Body of pancreas (tissue), 4 donors: ENCODE measurements at regions not wholly inside any gene's neighbourhood (a gene's known extent, or its start where the extent isn't known, plus 50 kb on each side); places are given as distances from the start of the nearest gene placed in this dataset.

Experiments used
- POLR2A ChIP-seq, 3 donors: fragments of 450-650 bp; IDR thresholded peaks; one replicate each; pipeline ENCODE4 v1.6.1; 2016; ENCODE audit warnings: antibody characterized with exemption in 3 of 3, mild to moderate bottlenecking in 2 of 3
- TF ChIP-seq, protein P1 (sequence below), 7 experiments: fragments of 450-650 bp in 4 of 7; fragments of 200-600 bp in 3 of 7; sonication (generic) in 3 of 7; IDR thresholded peaks; one replicate each; pipeline ENCODE4 v1.5.1; 2016 to 2019; ENCODE audit warnings: antibody characterized with exemption in 7 of 7

DNA sequence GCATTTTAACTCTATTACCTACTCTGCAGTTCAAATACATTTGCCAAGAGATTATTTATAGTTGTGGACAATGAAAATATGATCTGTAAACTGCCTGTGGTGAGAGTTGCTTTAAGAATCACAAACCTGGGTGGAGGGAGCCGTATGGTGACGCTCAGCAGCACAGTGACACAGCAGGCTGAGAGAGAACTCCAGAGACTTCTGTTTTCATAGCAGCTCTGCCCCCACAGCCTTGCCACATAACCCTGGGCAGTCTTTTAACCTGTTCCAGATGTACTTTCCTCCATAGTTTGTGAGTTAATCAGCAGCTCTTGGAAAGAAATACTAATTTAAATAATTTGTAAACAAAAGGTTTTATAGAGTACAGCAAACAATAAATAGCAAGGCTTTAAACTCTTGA, 450.5 kb downstream of the ELAVL2 start:
- TF ChIP-seq, protein P1, sequence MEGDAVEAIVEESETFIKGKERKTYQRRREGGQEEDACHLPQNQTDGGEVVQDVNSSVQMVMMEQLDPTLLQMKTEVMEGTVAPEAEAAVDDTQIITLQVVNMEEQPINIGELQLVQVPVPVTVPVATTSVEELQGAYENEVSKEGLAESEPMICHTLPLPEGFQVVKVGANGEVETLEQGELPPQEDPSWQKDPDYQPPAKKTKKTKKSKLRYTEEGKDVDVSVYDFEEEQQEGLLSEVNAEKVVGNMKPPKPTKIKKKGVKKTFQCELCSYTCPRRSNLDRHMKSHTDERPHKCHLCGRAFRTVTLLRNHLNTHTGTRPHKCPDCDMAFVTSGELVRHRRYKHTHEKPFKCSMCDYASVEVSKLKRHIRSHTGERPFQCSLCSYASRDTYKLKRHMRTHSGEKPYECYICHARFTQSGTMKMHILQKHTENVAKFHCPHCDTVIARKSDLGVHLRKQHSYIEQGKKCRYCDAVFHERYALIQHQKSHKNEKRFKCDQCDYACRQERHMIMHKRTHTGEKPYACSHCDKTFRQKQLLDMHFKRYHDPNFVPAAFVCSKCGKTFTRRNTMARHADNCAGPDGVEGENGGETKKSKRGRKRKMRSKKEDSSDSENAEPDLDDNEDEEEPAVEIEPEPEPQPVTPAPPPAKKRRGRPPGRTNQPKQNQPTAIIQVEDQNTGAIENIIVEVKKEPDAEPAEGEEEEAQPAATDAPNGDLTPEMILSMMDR (IDR thresholded peaks at IDR 0.05): no peak
- TF ChIP-seq POLR2A (IDR thresholded peaks at IDR 0.05): no peak
